Hepatocyte (in vitro differentiated cells): ENCODE measurements at regions not wholly inside any gene's neighbourhood (a gene's known extent, or its start where the extent isn't known, plus 50 kb on each side); places are given as distances from the start of the nearest gene placed in this dataset.

Experiments
- DNase-seq: peaks from one replicate; pipeline ENCODE4 v3.0.0-alpha.2; 2016; ENCODE audit warnings: low spot score
- H2AFZ ChIP-seq: fragments of 200-600 bp; sonication (generic); 2 replicates; pipeline ENCODE4 v1.6.0; 2016; ENCODE audit warnings: antibody characterized with exemption, mild to moderate bottlenecking
- H3K27ac ChIP-seq: fragments of 200-600 bp; sonication (generic); 2 replicates; pipeline ENCODE4 v1.5.1; 2016; ENCODE audit warnings: mild to moderate bottlenecking
- H3K27me3 ChIP-seq: fragments of 200-600 bp; sonication (generic); 2 replicates; pipeline ENCODE4 v1.6.1; 2016
- H3K36me3 ChIP-seq: fragments of 200-600 bp; sonication (generic); replicated peaks from 2 replicates; pipeline ENCODE4 v1.5.1; 2016; ENCODE audit warnings: low read depth; ENCODE audit not compliant: insufficient read depth
- H3K4me1 ChIP-seq: fragments of 200-600 bp; sonication (generic); 2 replicates; pipeline ENCODE4 v1.5.1; 2016; ENCODE audit warnings: mild to moderate bottlenecking, moderate library complexity; ENCODE audit not compliant: insufficient read depth
- H3K4me2 ChIP-seq: fragments of 200-600 bp; sonication (generic); 2 replicates; pipeline ENCODE4 v1.6.0; 2016
- H3K4me3 ChIP-seq: fragments of 200-600 bp; sonication (generic); 2 replicates; pipeline ENCODE4 v1.5.1; 2016; ENCODE audit warnings: mild to moderate bottlenecking
- H3K79me2 ChIP-seq: fragments of 200-600 bp; sonication (generic); 2 replicates; pipeline ENCODE4 v1.6.0; 2017; ENCODE audit warnings: mild to moderate bottlenecking
- H3K9me2 ChIP-seq: fragments of 200-600 bp; sonication (generic); replicated peaks from 2 replicates; pipeline ENCODE4 v1.6.0; 2017; ENCODE audit warnings: mild to moderate bottlenecking; ENCODE audit not compliant: insufficient read depth
- H3K9me3 ChIP-seq: fragments of 200-600 bp; sonication (generic); 2 replicates; pipeline ENCODE4 v1.5.1; 2016; ENCODE audit warnings: low read depth, mild to moderate bottlenecking
- H4K20me1 ChIP-seq: fragments of 200-600 bp; sonication (generic); 2 replicates; pipeline ENCODE4 v1.6.0; 2016; ENCODE audit warnings: mild to moderate bottlenecking; ENCODE audit not compliant: insufficient read depth, poor library complexity, severe bottlenecking
- CTCF ChIP-seq: fragments of 200-600 bp; sonication (generic); IDR thresholded peaks from 2 replicates; pipeline ENCODE4 v1.5.1; 2016; ENCODE audit warnings: antibody characterized with exemption, mild to moderate bottlenecking; ENCODE audit not compliant: poor library complexity
- EZH2 ChIP-seq: fragments of 200-600 bp; sonication (generic); IDR thresholded peaks from 2 replicates; pipeline ENCODE4 v1.6.1; 2016; ENCODE audit warnings: antibody characterized with exemption, mild to moderate bottlenecking, borderline replicate concordance
- EZH2phosphoT487 ChIP-seq: fragments of 200-600 bp; sonication (generic); IDR thresholded peaks from one replicate; pipeline ENCODE4 v1.6.1; 2018; ENCODE audit warnings: antibody characterized with exemption, mild to moderate bottlenecking, low read depth, moderate library complexity; ENCODE audit not compliant: unreplicated experiment, severe bottlenecking
- WGBS: methylation state at CpG from one replicate; pipeline ENCODE4 v1.1.6; 2016; ENCODE audit warnings: low lambda C conversion rate; ENCODE audit errors: missing lambda C conversion rate; 5-methylcytosine and 5-hydroxymethylcytosine counted together

- no peak for DNase-seq
- Histone ChIP-seq H3K27ac (no peak overlapping the region), H3K4me3 (no peak overlapping the region), H3K9me2 (no peaks in the 10 kb centered on the region), H3K36me3 (no peaks in the 10 kb centered on the region), H3K9me3 (no peaks in the 10 kb centered on the region), H2AFZ (no peak overlapping the region), H3K4me2 (peak overlapping the region; percentile 2), H3K79me2 (no peaks in the 10 kb centered on the region), H3K4me1 (no peaks in the 10 kb centered on the region), H3K27me3 (no peaks in the 10 kb centered on the region), H4K20me1 (no peaks in the 10 kb centered on the region)
- 19% methylated on average over 4 of the region's 4 CpGs for WGBS
- TF ChIP-seq EZH2phosphoT487 (no peak), EZH2 (no peak), CTCF (no peak)
Observed at GRCh38 chr6:126927841-126928240, 190.6 kb upstream of the RSPO3 start.

GRCh38 chr6:126937426-126937825, 181.0 kb upstream of the RSPO3 start:
- no peak for TF ChIP-seq CTCF
- Histone ChIP-seq H3K9me3 (no peaks in the 10 kb centered on the region), H2AFZ (no peak overlapping the region), H4K20me1 (no peaks in the 10 kb centered on the region), H3K79me2 (no peaks in the 10 kb centered on the region), H3K27ac (no peak overlapping the region), H3K36me3 (no peaks in the 10 kb centered on the region), H3K4me2 (no peak overlapping the region), H3K27me3 (no peaks in the 10 kb centered on the region), H3K9me2 (no peaks in the 10 kb centered on the region), H3K4me1 (no peaks in the 10 kb centered on the region), H3K4me3 (no peak overlapping the region)
- DNase-seq = no peak

GRCh38 chr6:126939784-126940183, 178.7 kb upstream of the RSPO3 start:
- no peaks in the 10 kb centered on the region for H3K9me3 ChIP-seq
- TF ChIP-seq EZH2phosphoT487 (no peak), EZH2 (no peak), CTCF (no peak)
- 90% methylated on average over 3 of the region's 3 CpGs for WGBS

GRCh38 chr6:126941751-126942150, 176.7 kb upstream of the RSPO3 start:
- H3K27me3 ChIP-seq = no peaks in the 10 kb centered on the region
- H2AFZ ChIP-seq = no peak overlapping the region
- 90% methylated on average over 1 of the region's 1 CpG for WGBS
- no peak overlapping the region for H3K27ac ChIP-seq
- no peaks in the 10 kb centered on the region for H3K9me2 ChIP-seq
- no peak overlapping the region for H3K4me3 ChIP-seq
- no peak for DNase-seq
- H4K20me1 ChIP-seq = no peaks in the 10 kb centered on the region
- H3K36me3 ChIP-seq = no peaks in the 10 kb centered on the region
- no peaks in the 10 kb centered on the region for H3K9me3 ChIP-seq
- H3K4me2 ChIP-seq = no peak overlapping the region
- peaks cover 3% of the 10 kb centered on the region for H3K4me1 ChIP-seq
- no peaks in the 10 kb centered on the region for H3K79me2 ChIP-seq
- TF ChIP-seq CTCF = no peak
- no peak for TF ChIP-seq EZH2
- no peak for TF ChIP-seq EZH2phosphoT487

More at GRCh38 chr6:126939784-126940183, 178.7 kb upstream of the RSPO3 start:
- no peaks in the 10 kb centered on the region for H3K27me3 ChIP-seq
- no peaks in the 10 kb centered on the region for H3K9me2 ChIP-seq
- H3K36me3 ChIP-seq = no peaks in the 10 kb centered on the region
- no peaks in the 10 kb centered on the region for H3K79me2 ChIP-seq
- H3K4me2 ChIP-seq = no peak overlapping the region
- no peak overlapping the region for H2AFZ ChIP-seq
- H3K4me1 ChIP-seq = no peaks in the 10 kb centered on the region
- no peak overlapping the region for H3K27ac ChIP-seq
- no peak for DNase-seq
- no peak overlapping the region for H3K4me3 ChIP-seq
- no peaks in the 10 kb centered on the region for H4K20me1 ChIP-seq
